GM21786 (cell line): ENCODE measurements at regions not wholly inside any gene's neighbourhood (a gene's known extent, or its start where the extent isn't known, plus 50 kb on each side); places are given as distances from the start of the nearest gene placed in this dataset.

ENCODE experiments used
- ATAC-seq: cut with Tn5 transposase; IDR thresholded peaks from one replicate; pipeline ENCODE4 v1.9.1; 2021; ENCODE audit not compliant: unreplicated experiment

GRCh38 chr18:76647322-76647721 is 152.3 kb upstream of the ZNF516 start:
- no peak for ATAC-seq

GRCh38 chr18:76644580-76644979 is 149.5 kb upstream of the ZNF516 start:
- ATAC-seq = no peak

- no peak for ATAC-seq
Observed at GRCh38 chr18:76643996-76644395, 149.0 kb upstream of the ZNF516 start.

GRCh38 chr18:76643199-76643598 is 148.2 kb upstream of the ZNF516 start:
- ATAC-seq = no peak

- no peak for ATAC-seq
Observed at GRCh38 chr18:76640438-76640837, 145.4 kb upstream of the ZNF516 start.

- ATAC-seq = no peak
Observed at GRCh38 chr18:76634564-76634963, 139.5 kb upstream of the ZNF516 start.

- ATAC-seq = no peak
Observed at GRCh38 chr18:76633588-76634269, 138.7 kb upstream of the ZNF516 start.

- ATAC-seq = no peak
Observed at GRCh38 chr18:76627444-76627843, 132.4 kb upstream of the ZNF516 start.

- no peak for ATAC-seq
Observed at GRCh38 chr18:76626991-76627390, 131.9 kb upstream of the ZNF516 start.

GRCh38 chr18:76622651-76623050 is 127.6 kb upstream of the ZNF516 start:
- no peak for ATAC-seq

- no peak for ATAC-seq
Observed at GRCh38 chr18:76621782-76622495, 126.9 kb upstream of the ZNF516 start.

GRCh38 chr18:76621226-76621625 is 126.2 kb upstream of the ZNF516 start:
- ATAC-seq = no peak

- peak; percentile 80 for ATAC-seq
Observed at GRCh38 chr18:76620321-76621170, 125.5 kb upstream of the ZNF516 start.

GRCh38 chr18:76619621-76620315 is 124.7 kb upstream of the ZNF516 start:
- no peak for ATAC-seq

- no peak for ATAC-seq
Observed at GRCh38 chr18:76619261-76619620, 124.2 kb upstream of the ZNF516 start.

- no peak for ATAC-seq
Observed at GRCh38 chr18:76618721-76619120, 123.7 kb upstream of the ZNF516 start.

- ATAC-seq = no peak
Observed at GRCh38 chr18:76616373-76616772, 121.3 kb upstream of the ZNF516 start.

- ATAC-seq = no peak
Observed at GRCh38 chr18:76615065-76615733, 120.2 kb upstream of the ZNF516 start.

GRCh38 chr18:76613755-76614120 is 118.7 kb upstream of the ZNF516 start:
- no peak for ATAC-seq

GRCh38 chr18:76613053-76613754 is 118.2 kb upstream of the ZNF516 start:
- ATAC-seq = no peak
